ENCODE measurements at regions not wholly inside any gene's neighbourhood (a gene's known extent, or its start where the extent isn't known, plus 50 kb on each side); places are given as distances from the start of the nearest gene placed in this dataset.
"Not testable (repeated sequence)": the region's sequence is repeated elsewhere in the genome, so short reads cannot be mapped to it uniquely, and the experiment has no call there.

GRCh38 chr2:155879900-155880299, 452.6 kb downstream of the NR4A2 start:
- H3K36me3 ChIP-seq (ENCODE audit: control insufficient read depth in 2 of 2, insufficient read depth in 1 of 2, low read length in 2 of 2); H3K4me1 ChIP-seq (ENCODE audit: control insufficient read depth, insufficient read depth, low read length); POLR2A ChIA-PET; H3K9me3 ChIP-seq (ENCODE audit: control insufficient read depth, insufficient read depth, low read depth, low read length); H3K4me3 ChIP-seq (ENCODE audit: low read depth, low read length); H3K27ac ChIP-seq (ENCODE audit: extremely low read depth, low read depth, low read length): not testable (repeated sequence)
- CTCF ChIA-PET: interaction anchor here (0.6 to 0.7 kb wide), 3 partner anchors 234 to 513 kb away, joined by 3 read pairs; no protein-coding TSS in a partner anchor
- TF ChIP-seq ZFHX2 (tag by site-specific recombination; conservative IDR thresholded peaks at IDR 0.05): peak; percentile 26; the same call in 1 of the 2 replicates

- ChIA-PET CTCF (interaction anchor here (1.3 kb wide), 1 partner anchor 57 kb away, joined by 3 read pairs; no protein-coding TSS in a partner anchor), POLR2A (no interaction called here)
- TF ChIP-seq ZNF555 (tag by site-specific recombination; conservative IDR thresholded peaks at IDR 0.05) (no peak), ZNF837 (tag by site-specific recombination; IDR thresholded peaks at IDR 0.05) (no peak), ZNF654 (tag by site-specific recombination; IDR thresholded peaks at IDR 0.05; ENCODE audit: low read depth) (no peak), ZNF18 (tag by site-specific recombination; IDR thresholded peaks at IDR 0.05) (no peak), ZNF610 (tag by site-specific recombination; IDR thresholded peaks at IDR 0.05; ENCODE audit: borderline replicate concordance) (no peak), ZBTB21 (tag by site-specific recombination; IDR thresholded peaks at IDR 0.05) (no peak), ZNF302 (tag by site-specific recombination; IDR thresholded peaks at IDR 0.05; ENCODE audit: low read depth) (no peak), ZBTB44 (tag by site-specific recombination; IDR thresholded peaks at IDR 0.05) (no peak), GLI2 (tag by site-specific recombination; IDR thresholded peaks at IDR 0.05; ENCODE audit: borderline replicate concordance, low read depth) (no peak), ZNF239 (tag by site-specific recombination; IDR thresholded peaks at IDR 0.05) (no peak), ZNF843 (tag by site-specific recombination; IDR thresholded peaks at IDR 0.05) (no peak)
- Histone ChIP-seq H3K4me1 (ENCODE audit: control insufficient read depth, insufficient read depth, low read length) (no peaks in the 10 kb centered on the region), H3K9me3 (ENCODE audit: control insufficient read depth, insufficient read depth, low read depth, low read length) (no peaks in the 10 kb centered on the region), H3K27ac (ENCODE audit: extremely low read depth, low read depth, low read length) (no peak overlapping the region), H3K36me3 (ENCODE audit: control insufficient read depth in 2 of 2, insufficient read depth in 1 of 2, low read length in 2 of 2) (no peaks in the 10 kb centered on the region), H3K4me3 (ENCODE audit: low read depth, low read length) (no peak overlapping the region)
Measured at GRCh38 chr2:155872396-155872795, 460.1 kb downstream of the NR4A2 start.

GRCh38 chr2:155871940-155872339, 460.6 kb downstream of the NR4A2 start:
- Histone ChIP-seq H3K27ac (ENCODE audit: extremely low read depth, low read depth, low read length) (no peak overlapping the region), H3K36me3 (ENCODE audit: control insufficient read depth in 2 of 2, insufficient read depth in 1 of 2, low read length in 2 of 2) (no peaks in the 10 kb centered on the region), H3K4me3 (ENCODE audit: low read depth, low read length) (no peak overlapping the region), H3K9me3 (ENCODE audit: control insufficient read depth, insufficient read depth, low read depth, low read length) (no peaks in the 10 kb centered on the region), H3K4me1 (ENCODE audit: control insufficient read depth, insufficient read depth, low read length) (no peaks in the 10 kb centered on the region)
- CTCF ChIA-PET: no interaction called here
- TF ChIP-seq ZNF623 (tag by site-specific recombination; IDR thresholded peaks at IDR 0.05) (no peak), ZNF529 (tag by site-specific recombination; IDR thresholded peaks at IDR 0.05; ENCODE audit: insufficient replicate concordance) (no peak)
- POLR2A ChIA-PET: no interaction called here

GRCh38 chr2:155867564-155867963, 465.0 kb downstream of the NR4A2 start:
- Histone ChIP-seq H3K36me3 (ENCODE audit: control insufficient read depth in 2 of 2, insufficient read depth in 1 of 2, low read length in 2 of 2) (no peaks in the 10 kb centered on the region), H3K4me3 (ENCODE audit: low read depth, low read length) (no peak overlapping the region), H3K27ac (ENCODE audit: extremely low read depth, low read depth, low read length) (no peak overlapping the region), H3K4me1 (ENCODE audit: control insufficient read depth, insufficient read depth, low read length) (no peaks in the 10 kb centered on the region), H3K9me3 (ENCODE audit: control insufficient read depth, insufficient read depth, low read depth, low read length) (no peaks in the 10 kb centered on the region)
- ChIA-PET POLR2A (no interaction called here), CTCF (no interaction called here)
- TF ChIP-seq ATF2 (tag by site-specific recombination; IDR thresholded peaks at IDR 0.05; ENCODE audit: low read depth) (0 out of 2 replicates have a peak, but pooled peaks have one; percentile 22), ZNF140 (tag by site-specific recombination; IDR thresholded peaks at IDR 0.05) (no peak)
